ENCODE measurements at regions not wholly inside any gene's neighbourhood (a gene's known extent, or its start where the extent isn't known, plus 50 kb on each side); places are given as distances from the start of the nearest gene placed in this dataset.

DNA sequence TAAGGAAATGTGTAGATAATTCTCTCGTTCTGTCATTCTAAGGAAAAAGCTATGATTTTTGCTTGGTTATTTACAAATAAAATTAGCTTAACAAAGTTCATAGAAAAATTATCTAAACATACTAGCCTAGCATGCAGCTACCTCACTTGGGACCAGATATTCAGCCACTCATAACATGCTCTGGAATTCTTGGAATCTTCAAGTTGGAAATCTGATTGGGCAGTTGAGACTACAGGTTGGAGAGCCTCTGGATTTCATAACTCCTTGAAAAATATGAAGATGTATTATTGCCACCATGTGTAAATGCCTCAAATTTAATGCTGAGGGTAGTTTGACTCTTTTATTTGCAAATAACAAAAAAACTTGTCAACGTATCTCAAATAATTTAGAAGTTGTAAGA lies 132.2 kb upstream of the GULP1 start:
- H2AFZ ChIP-seq (ENCODE audit: low read length): no peak overlapping the region
- POLR2A ChIA-PET (ENCODE audit: partially characterized antibody): no interaction called here
- 91% methylated on average over 2 of the region's 2 CpGs; no CpG with 5 or more reads in 1 of the 2 experiments for WGBS, 2 experiments (ENCODE audit: extremely low coverage in 1 of 2, insufficient coverage in 1 of 2, insufficient read length in 1 of 2, insufficient replicate concordance in 2 of 2, low coverage in 1 of 2, low lambda C conversion rate in 2 of 2, missing lambda C conversion rate in 1 of 2)
- DNase-seq (ENCODE audit: low read depth in 1 of 2, low spot score in 2 of 2) (no peak), FAIRE-seq (peak; percentile 45)
- TF ChIP-seq KDM1A (IDR thresholded peaks at IDR 0.05; ENCODE audit: borderline replicate concordance, low read length): no peak
- H3K18ac ChIP-seq (ENCODE audit: extremely low read depth, low read length): no peak overlapping the region
- CTCF ChIA-PET (ENCODE audit: partially characterized antibody): interaction anchor here (1.0 kb wide), 1 partner anchor 14 kb away, joined by 4 read pairs; no protein-coding TSS in a partner anchor
- H3K56ac ChIP-seq (replicated peaks; ENCODE audit: insufficient read length, low read depth, low read length): no peak overlapping the region
- H3K23ac ChIP-seq (ENCODE audit: insufficient read length): no peak overlapping the region
- no peaks in the 10 kb centered on the region for H3K36me3 ChIP-seq (ENCODE audit: control insufficient read depth in 2 of 4, insufficient read depth in 4 of 4, low read length in 3 of 4)
- no peaks in the 10 kb centered on the region for H3K79me1 ChIP-seq (ENCODE audit: low read depth, low read length)
- H3K4ac ChIP-seq (replicated peaks; ENCODE audit: insufficient read length, low read depth, low read length): no peak overlapping the region
- no peaks in the 10 kb centered on the region for H3K4me1 ChIP-seq (replicated peaks in 1 of 4; ENCODE audit: control insufficient read depth in 3 of 4, insufficient read depth in 4 of 4, low read length in 3 of 4)
- no peak overlapping the region for H4K8ac ChIP-seq (ENCODE audit: extremely low read depth, insufficient read depth, low read length)
- no peak overlapping the region for H2BK20ac ChIP-seq (ENCODE audit: low read length)
- H4K5ac ChIP-seq (ENCODE audit: insufficient read length, low read depth, low read length): no peak overlapping the region
- H2BK12ac ChIP-seq (ENCODE audit: low read depth, low read length): no peak overlapping the region
- no peak overlapping the region for H3K14ac ChIP-seq (ENCODE audit: insufficient read length)
- no peaks in the 10 kb centered on the region for H4K20me1 ChIP-seq (replicated peaks in 1 of 2; ENCODE audit: control insufficient read depth in 1 of 2, insufficient read depth in 2 of 2, low read length in 2 of 2)
- no peaks in the 10 kb centered on the region for H3K27me3 ChIP-seq (replicated peaks in 1 of 4; ENCODE audit: control insufficient read depth in 3 of 4, extremely low read depth in 1 of 4, insufficient read depth in 3 of 4, low read length in 3 of 4)
- H3K9ac ChIP-seq (replicated peaks in 1 of 4; ENCODE audit: extremely low read depth in 1 of 4, low read depth in 3 of 4, low read length in 3 of 4): no peak overlapping the region
- no peak overlapping the region for H4K91ac ChIP-seq (replicated peaks; ENCODE audit: insufficient read length, low read length)
- no peak overlapping the region for H2BK5ac ChIP-seq (ENCODE audit: low read depth, low read length)
- H3K9me3 ChIP-seq (ENCODE audit: insufficient read depth in 2 of 2, low read depth in 1 of 2, low read length in 1 of 2): no peaks in the 10 kb centered on the region
- no peaks in the 10 kb centered on the region for H3K79me2 ChIP-seq (ENCODE audit: control insufficient read depth in 1 of 2, insufficient read depth in 2 of 2, low read length in 2 of 2)
- no peak overlapping the region for H2BK120ac ChIP-seq (replicated peaks; ENCODE audit: low read depth, low read length)
- no peak overlapping the region for H2BK15ac ChIP-seq (ENCODE audit: low read length)
- H3K27ac ChIP-seq (ENCODE audit: low read depth, low read length): no peak overlapping the region
- no peaks in the 10 kb centered on the region for H3K23me2 ChIP-seq (ENCODE audit: low read depth, low read length)
- no peak overlapping the region for H3K4me3 ChIP-seq (ENCODE audit: extremely low read depth in 1 of 4, insufficient read depth in 2 of 4, low read depth in 3 of 4, low read length in 4 of 4)
- H3K4me2 ChIP-seq (ENCODE audit: insufficient read depth in 1 of 2, low read depth in 2 of 2, low read length in 2 of 2): no peak overlapping the region
- no peak overlapping the region for H2AK5ac ChIP-seq (ENCODE audit: low read depth, low read length)

Data from H1 (cell line).